ENCODE measurements at regions not wholly inside any gene's neighbourhood (a gene's known extent, or its start where the extent isn't known, plus 50 kb on each side); places are given as distances from the start of the nearest gene placed in this dataset.

GRCh38 chr18:27312853-27313252 is 127.7 kb upstream of the CHST9 start:
- TF ChIP-seq POLR2A (IDR thresholded peaks at IDR 0.05; ENCODE audit: low read depth, low read length) (no peak), ELK1 (IDR thresholded peaks at IDR 0.05; ENCODE audit: low read depth, low read length) (no peak), ZSCAN29 (IDR thresholded peaks at IDR 0.05) (no peak), HDGF (IDR thresholded peaks at IDR 0.05) (no peak), TCF7 (IDR thresholded peaks at IDR 0.05; ENCODE audit: borderline replicate concordance) (no peak), ZNF274 (IDR thresholded peaks at IDR 0.05; ENCODE audit: insufficient read depth, insufficient read length) (no peak), CBFB (IDR thresholded peaks at IDR 0.05; ENCODE audit: low read depth) (no peak), CTCF (IDR thresholded peaks at IDR 0.05 in 2 of 3, conservative IDR thresholded peaks at IDR 0.05 in 1 of 3; ENCODE audit: control insufficient read depth in 2 of 3, extremely low read depth in 1 of 3, insufficient read depth in 1 of 3, low read depth in 3 of 3, low read length in 3 of 3) (no peak)

Measured in GM12878 (cell line).